ENCODE measurements at regions not wholly inside any gene's neighbourhood (a gene's known extent, or its start where the extent isn't known, plus 50 kb on each side); places are given as distances from the start of the nearest gene placed in this dataset.

DNA sequence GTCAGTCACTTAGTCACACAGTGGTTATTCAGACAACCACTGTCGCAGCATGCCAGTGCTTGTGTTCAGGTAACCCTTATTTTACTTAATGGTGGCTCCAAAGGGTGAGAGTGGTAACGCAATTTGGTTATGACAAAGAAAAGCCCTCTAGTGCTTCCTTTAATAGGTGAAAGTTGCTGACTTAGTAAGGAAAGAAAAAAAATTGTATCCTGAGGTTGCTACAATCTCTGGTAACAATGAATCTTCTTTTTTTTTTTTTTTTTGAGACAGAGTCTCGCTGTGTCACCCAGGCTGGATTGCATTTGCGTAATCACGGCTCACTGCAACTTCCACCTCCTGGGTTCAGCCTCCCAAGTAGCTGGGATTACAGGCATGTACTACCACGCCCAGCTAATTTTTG lies 64.5 kb downstream of the C11orf91 start:
- TF ChIP-seq SETDB1 (IDR thresholded peaks at IDR 0.05; ENCODE audit: low read length) = no peak
- no peak for TF ChIP-seq POLR2B (IDR thresholded peaks at IDR 0.05; ENCODE audit: low read depth, partially characterized antibody)
- no peak for TF ChIP-seq PHF20 (IDR thresholded peaks at IDR 0.05; ENCODE audit: partially characterized antibody)
- TF ChIP-seq CTBP1 (IDR thresholded peaks at IDR 0.05; ENCODE audit: borderline replicate concordance) = no peak
- no peak for TF ChIP-seq ZBTB8A (IDR thresholded peaks at IDR 0.05; ENCODE audit: partially characterized antibody)
- TF ChIP-seq, protein P1, sequence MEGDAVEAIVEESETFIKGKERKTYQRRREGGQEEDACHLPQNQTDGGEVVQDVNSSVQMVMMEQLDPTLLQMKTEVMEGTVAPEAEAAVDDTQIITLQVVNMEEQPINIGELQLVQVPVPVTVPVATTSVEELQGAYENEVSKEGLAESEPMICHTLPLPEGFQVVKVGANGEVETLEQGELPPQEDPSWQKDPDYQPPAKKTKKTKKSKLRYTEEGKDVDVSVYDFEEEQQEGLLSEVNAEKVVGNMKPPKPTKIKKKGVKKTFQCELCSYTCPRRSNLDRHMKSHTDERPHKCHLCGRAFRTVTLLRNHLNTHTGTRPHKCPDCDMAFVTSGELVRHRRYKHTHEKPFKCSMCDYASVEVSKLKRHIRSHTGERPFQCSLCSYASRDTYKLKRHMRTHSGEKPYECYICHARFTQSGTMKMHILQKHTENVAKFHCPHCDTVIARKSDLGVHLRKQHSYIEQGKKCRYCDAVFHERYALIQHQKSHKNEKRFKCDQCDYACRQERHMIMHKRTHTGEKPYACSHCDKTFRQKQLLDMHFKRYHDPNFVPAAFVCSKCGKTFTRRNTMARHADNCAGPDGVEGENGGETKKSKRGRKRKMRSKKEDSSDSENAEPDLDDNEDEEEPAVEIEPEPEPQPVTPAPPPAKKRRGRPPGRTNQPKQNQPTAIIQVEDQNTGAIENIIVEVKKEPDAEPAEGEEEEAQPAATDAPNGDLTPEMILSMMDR (IDR thresholded peaks at IDR 0.05 in 2 of 3, conservative IDR thresholded peaks at IDR 0.05 in 1 of 3; ENCODE audit: insufficient read depth in 2 of 3, low read depth in 1 of 3, low read length in 3 of 3) = no peak
- no peak for TF ChIP-seq TCF7L2 (IDR thresholded peaks at IDR 0.05; ENCODE audit: low read depth, low read length)
- TF ChIP-seq CHD1 (IDR thresholded peaks at IDR 0.05; ENCODE audit: low read length) = no peak
- TF ChIP-seq SIX5 (IDR thresholded peaks at IDR 0.05; ENCODE audit: borderline replicate concordance in 1 of 2, insufficient read depth in 1 of 2, low read depth in 1 of 2, low read length in 2 of 2) = no peak
- no peak for TF ChIP-seq TARDBP (IDR thresholded peaks at IDR 0.05)

Data from K562 (cell line).